ENCODE measurements at regions not wholly inside any gene's neighbourhood (a gene's known extent, or its start where the extent isn't known, plus 50 kb on each side); places are given as distances from the start of the nearest gene placed in this dataset.

DNA sequence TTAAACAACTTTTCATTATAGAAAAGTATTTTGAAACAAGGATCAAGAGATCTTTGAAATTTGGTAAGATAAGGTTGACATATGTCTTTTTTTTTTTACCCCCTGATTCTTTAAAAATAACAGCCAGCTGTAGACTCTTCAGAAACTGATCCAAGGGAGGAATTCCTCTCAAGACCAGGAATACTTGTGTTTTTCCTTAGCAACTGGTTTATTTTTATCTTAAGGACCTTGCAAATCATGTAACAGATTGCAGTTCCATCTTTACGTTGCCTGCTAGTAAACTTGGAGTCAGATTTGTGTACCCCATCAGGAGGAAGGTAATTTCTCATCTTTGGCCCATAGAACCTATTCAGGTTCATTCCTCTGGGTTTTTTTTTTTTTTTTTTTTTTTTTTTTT is 71.6 kb downstream of the BOLA3 start:
- H3K9me3 ChIP-seq (ENCODE audit: control insufficient read depth in 2 of 2, insufficient read depth in 1 of 2, low read depth in 1 of 2, low read length in 1 of 2) = no peaks in the 10 kb centered on the region
- 59 to 77% methylated on average over 1 of the region's 1 CpG for WGBS, 2 donors
- H3K27me3 ChIP-seq (ENCODE audit: control insufficient read depth in 1 of 2, insufficient read depth in 2 of 2, low read length in 2 of 2) = no peaks in the 10 kb centered on the region
- H3K4me1 ChIP-seq (ENCODE audit: control insufficient read depth in 2 of 2, insufficient read depth in 2 of 2, low read length in 1 of 2) = peaks cover 0 to 3% of the 10 kb centered on the region in 2 donors
- peaks cover 0 to 7% of the 10 kb centered on the region in 2 donors for H3K36me3 ChIP-seq (ENCODE audit: control insufficient read depth in 2 of 2, insufficient read depth in 2 of 2, low read length in 1 of 2)
- no peak overlapping the region for H3K4me3 ChIP-seq (ENCODE audit: low read depth in 1 of 2, low read length in 2 of 2)
- H3K27ac ChIP-seq (ENCODE audit: low read depth in 2 of 2, low read length in 1 of 2) = no peak overlapping the region

DNA sequence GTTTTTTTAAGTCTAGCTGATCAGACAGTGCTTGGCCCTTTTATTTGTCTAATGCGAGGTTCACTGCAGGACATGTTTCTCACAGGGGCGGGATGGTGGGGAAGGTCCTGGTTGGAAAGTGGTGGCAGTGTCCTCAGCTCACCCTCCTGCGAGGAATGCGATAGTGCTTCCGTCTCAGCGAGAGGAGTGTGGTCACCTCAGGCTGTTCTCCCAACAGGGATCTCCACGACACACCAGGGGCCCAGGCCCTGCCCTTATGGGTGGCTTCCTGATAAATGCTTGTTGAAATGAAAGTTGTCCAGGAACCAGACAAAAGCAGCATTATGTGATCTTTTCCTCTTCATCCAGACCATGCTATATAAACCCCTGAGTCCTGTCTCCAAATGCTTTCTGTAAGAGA is 70.1 kb downstream of the BOLA3 start:
- Histone ChIP-seq H3K4me3 (ENCODE audit: low read depth in 1 of 2, low read length in 2 of 2) (no peak overlapping the region), H3K9me3 (ENCODE audit: control insufficient read depth in 2 of 2, insufficient read depth in 1 of 2, low read depth in 1 of 2, low read length in 1 of 2) (no peaks in the 10 kb centered on the region), H3K4me1 (ENCODE audit: control insufficient read depth in 2 of 2, insufficient read depth in 2 of 2, low read length in 1 of 2) (peaks cover 0 to 3% of the 10 kb centered on the region in 2 donors), H3K27ac (ENCODE audit: low read depth in 2 of 2, low read length in 1 of 2) (no peak overlapping the region), H3K36me3 (ENCODE audit: control insufficient read depth in 2 of 2, insufficient read depth in 2 of 2, low read length in 1 of 2) (peaks cover 0 to 17% of the 10 kb centered on the region in 2 donors), H3K27me3 (ENCODE audit: control insufficient read depth in 1 of 2, insufficient read depth in 2 of 2, low read length in 2 of 2) (no peaks in the 10 kb centered on the region)
- 71 to 94% methylated on average over 7 of the region's 7 CpGs for WGBS, 2 donors

DNA sequence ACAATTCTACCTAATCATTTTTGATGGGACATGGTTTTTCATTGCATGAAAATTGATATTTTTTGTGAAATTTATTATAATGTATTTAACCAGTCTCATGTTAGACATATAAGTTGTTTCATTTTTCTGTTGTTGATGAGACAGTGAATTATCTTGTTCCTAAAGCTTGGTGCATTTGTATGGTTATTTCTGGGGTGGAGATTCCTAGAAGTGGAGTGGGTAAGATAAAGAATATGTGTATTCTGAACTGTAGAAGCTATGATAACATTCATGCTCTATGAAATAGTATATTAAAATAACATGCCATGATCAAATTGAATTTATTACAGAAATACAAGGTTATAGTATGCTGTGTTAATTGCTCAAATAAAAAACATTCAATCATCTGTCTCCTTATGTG is 69.2 kb downstream of the BOLA3 start:
- no peaks in the 10 kb centered on the region for H3K9me3 ChIP-seq (ENCODE audit: control insufficient read depth in 2 of 2, insufficient read depth in 1 of 2, low read depth in 1 of 2, low read length in 1 of 2)
- H3K27me3 ChIP-seq (ENCODE audit: control insufficient read depth in 1 of 2, insufficient read depth in 2 of 2, low read length in 2 of 2) = no peaks in the 10 kb centered on the region
- H3K36me3 ChIP-seq (ENCODE audit: control insufficient read depth in 2 of 2, insufficient read depth in 2 of 2, low read length in 1 of 2) = peaks cover under 1 to 24% of the 10 kb centered on the region in 2 donors
- no peak overlapping the region for H3K4me3 ChIP-seq (ENCODE audit: low read depth in 1 of 2, low read length in 2 of 2)
- H3K27ac ChIP-seq (ENCODE audit: low read depth in 2 of 2, low read length in 1 of 2) = no peak overlapping the region
- H3K4me1 ChIP-seq (ENCODE audit: control insufficient read depth in 2 of 2, insufficient read depth in 2 of 2, low read length in 1 of 2) = peaks cover 0 to 3% of the 10 kb centered on the region in 2 donors

DNA sequence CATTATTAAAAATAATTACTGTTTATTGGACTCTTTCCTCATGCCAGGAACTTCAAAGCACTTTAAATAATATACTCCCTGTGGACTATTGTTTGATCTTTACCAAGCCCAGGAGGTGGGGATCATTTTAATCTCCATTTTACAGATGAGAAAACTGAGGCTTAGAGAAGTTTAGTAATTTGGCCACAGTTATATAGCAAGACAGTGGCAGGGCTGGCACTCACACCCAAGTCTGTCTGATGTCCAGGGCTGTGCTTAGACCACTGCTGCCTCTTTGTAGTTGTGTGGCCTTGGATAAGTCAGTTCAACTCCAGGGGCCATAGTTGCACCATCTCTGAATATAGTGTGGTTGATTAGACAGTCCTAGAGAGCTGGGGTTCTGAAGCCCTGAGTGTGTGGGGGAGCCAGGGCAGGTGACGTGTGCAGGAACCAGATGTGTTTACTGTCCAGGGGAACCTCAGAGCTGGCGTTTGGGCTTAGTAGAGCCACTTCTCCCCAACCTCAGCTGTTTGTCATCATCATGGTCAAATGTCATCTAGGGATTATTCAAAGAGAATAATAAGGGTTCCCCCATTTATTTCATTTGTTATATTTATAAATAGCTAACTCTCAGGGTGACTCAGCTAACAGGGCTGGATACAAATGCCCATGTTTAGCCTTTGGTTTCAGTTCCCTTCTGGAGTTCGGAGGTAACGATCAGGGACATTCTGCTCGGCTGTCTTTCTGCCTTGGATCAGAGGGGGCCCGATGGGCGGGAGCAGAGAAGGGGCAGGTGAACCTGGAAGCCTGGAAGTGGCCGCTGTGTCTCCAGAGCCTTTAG is 68.0 kb downstream of the BOLA3 start:
- peaks cover 3 to 28% of the 10 kb centered on the region in 2 donors for H3K36me3 ChIP-seq (ENCODE audit: control insufficient read depth in 2 of 2, insufficient read depth in 2 of 2, low read length in 1 of 2)
- no peak overlapping the region for H3K27ac ChIP-seq (ENCODE audit: low read depth in 2 of 2, low read length in 1 of 2)
- H3K4me3 ChIP-seq (ENCODE audit: low read depth in 1 of 2, low read length in 2 of 2) = no peak overlapping the region
- H3K4me1 ChIP-seq (ENCODE audit: control insufficient read depth in 2 of 2, insufficient read depth in 2 of 2, low read length in 1 of 2) = peaks cover 0 to 3% of the 10 kb centered on the region in 2 donors
- no peaks in the 10 kb centered on the region for H3K9me3 ChIP-seq (ENCODE audit: control insufficient read depth in 2 of 2, insufficient read depth in 1 of 2, low read depth in 1 of 2, low read length in 1 of 2)
- 78 to 81% methylated on average over 8 of the region's 8 CpGs for WGBS, 2 donors
- H3K27me3 ChIP-seq (ENCODE audit: control insufficient read depth in 1 of 2, insufficient read depth in 2 of 2, low read length in 2 of 2) = no peaks in the 10 kb centered on the region

- Histone ChIP-seq H3K4me1 (ENCODE audit: control insufficient read depth in 2 of 2, insufficient read depth in 2 of 2, low read length in 1 of 2) (peaks cover 0 to 3% of the 10 kb centered on the region in 2 donors), H3K9me3 (ENCODE audit: control insufficient read depth in 2 of 2, insufficient read depth in 1 of 2, low read depth in 1 of 2, low read length in 1 of 2) (no peaks in the 10 kb centered on the region), H3K27ac (ENCODE audit: low read depth in 2 of 2, low read length in 1 of 2) (no peak overlapping the region), H3K36me3 (ENCODE audit: control insufficient read depth in 2 of 2, insufficient read depth in 2 of 2, low read length in 1 of 2) (peaks cover 3 to 31% of the 10 kb centered on the region in 2 donors), H3K27me3 (ENCODE audit: control insufficient read depth in 1 of 2, insufficient read depth in 2 of 2, low read length in 2 of 2) (no peaks in the 10 kb centered on the region), H3K4me3 (ENCODE audit: low read depth in 1 of 2, low read length in 2 of 2) (no peak overlapping the region)
- WGBS, 2 donors = 73% methylated on average over 10 of the region's 10 CpGs
Measured at GRCh38 chr2:74080346-74080745, 67.4 kb downstream of the BOLA3 start.

- Histone ChIP-seq H3K36me3 (ENCODE audit: control insufficient read depth in 2 of 2, insufficient read depth in 2 of 2, low read length in 1 of 2) (peaks cover 3 to 33% of the 10 kb centered on the region in 2 donors), H3K9me3 (ENCODE audit: control insufficient read depth in 2 of 2, insufficient read depth in 1 of 2, low read depth in 1 of 2, low read length in 1 of 2) (no peaks in the 10 kb centered on the region), H3K27ac (ENCODE audit: low read depth in 2 of 2, low read length in 1 of 2) (no peak overlapping the region), H3K4me3 (ENCODE audit: low read depth in 1 of 2, low read length in 2 of 2) (no peak overlapping the region), H3K4me1 (ENCODE audit: control insufficient read depth in 2 of 2, insufficient read depth in 2 of 2, low read length in 1 of 2) (peaks cover 0 to 3% of the 10 kb centered on the region in 2 donors), H3K27me3 (ENCODE audit: control insufficient read depth in 1 of 2, insufficient read depth in 2 of 2, low read length in 2 of 2) (no peaks in the 10 kb centered on the region)
- WGBS, 2 donors = 90 to 94% methylated on average over 12 of the region's 12 CpGs
Measured at GRCh38 chr2:74081030-74081762, 66.5 kb downstream of the BOLA3 start.

GRCh38 chr2:74081763-74082110 is 66.0 kb downstream of the BOLA3 start:
- H3K4me3 ChIP-seq (ENCODE audit: low read depth in 1 of 2, low read length in 2 of 2) = no peak overlapping the region
- H3K4me1 ChIP-seq (ENCODE audit: control insufficient read depth in 2 of 2, insufficient read depth in 2 of 2, low read length in 1 of 2) = peaks cover 0 to 3% of the 10 kb centered on the region in 2 donors
- no peaks in the 10 kb centered on the region for H3K27me3 ChIP-seq (ENCODE audit: control insufficient read depth in 1 of 2, insufficient read depth in 2 of 2, low read length in 2 of 2)
- H3K27ac ChIP-seq (ENCODE audit: low read depth in 2 of 2, low read length in 1 of 2) = no peak overlapping the region
- H3K9me3 ChIP-seq (ENCODE audit: control insufficient read depth in 2 of 2, insufficient read depth in 1 of 2, low read depth in 1 of 2, low read length in 1 of 2) = no peaks in the 10 kb centered on the region
- WGBS, 2 donors = 96 to 97% methylated on average over 2 of the region's 2 CpGs
- peaks cover 3 to 33% of the 10 kb centered on the region in 2 donors for H3K36me3 ChIP-seq (ENCODE audit: control insufficient read depth in 2 of 2, insufficient read depth in 2 of 2, low read length in 1 of 2)

DNA sequence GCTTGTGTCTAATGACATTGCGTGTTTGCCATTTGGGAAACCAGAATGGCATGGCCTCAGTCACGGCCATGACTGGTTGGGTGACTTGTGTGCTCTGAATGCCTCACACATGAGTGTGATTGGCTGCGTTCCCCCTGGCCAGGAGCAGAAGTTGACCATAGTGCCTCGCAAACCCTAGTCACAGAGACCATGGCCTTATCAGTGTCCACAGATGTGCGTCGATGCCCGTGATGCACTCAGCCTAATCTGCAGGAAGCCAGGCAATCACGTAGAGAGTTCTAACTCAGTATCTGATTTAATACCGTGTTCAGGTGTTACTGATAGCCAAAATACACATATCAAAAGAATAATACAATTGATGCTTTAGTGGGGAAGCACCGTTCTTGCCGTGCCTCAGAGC is 64.0 kb downstream of the BOLA3 start:
- Histone ChIP-seq H3K4me1 (ENCODE audit: control insufficient read depth in 2 of 2, insufficient read depth in 2 of 2, low read length in 1 of 2) (no peaks in the 10 kb centered on the region), H3K36me3 (ENCODE audit: control insufficient read depth in 2 of 2, insufficient read depth in 2 of 2, low read length in 1 of 2) (peaks cover 3 to 44% of the 10 kb centered on the region in 2 donors), H3K27ac (ENCODE audit: low read depth in 2 of 2, low read length in 1 of 2) (no peak overlapping the region), H3K9me3 (ENCODE audit: control insufficient read depth in 2 of 2, insufficient read depth in 1 of 2, low read depth in 1 of 2, low read length in 1 of 2) (no peaks in the 10 kb centered on the region), H3K4me3 (ENCODE audit: low read depth in 1 of 2, low read length in 2 of 2) (no peak overlapping the region), H3K27me3 (ENCODE audit: control insufficient read depth in 1 of 2, insufficient read depth in 2 of 2, low read length in 2 of 2) (no peaks in the 10 kb centered on the region)
- 88 to 94% methylated on average over 11 of the region's 11 CpGs for WGBS, 2 donors

Measured in esophagus (tissue), 2 donors.